A549 (cell line): ENCODE measurements at regions not wholly inside any gene's neighbourhood (a gene's known extent, or its start where the extent isn't known, plus 50 kb on each side); places are given as distances from the start of the nearest gene placed in this dataset.
"Not testable (repeated sequence)": the region's sequence is repeated elsewhere in the genome, so short reads cannot be mapped to it uniquely, and the experiment has no call there.

Experiments used
- BHLHE40 ChIP-seq: IDR thresholded peaks from 2 replicates; pipeline ENCODE4 v1.6.1; 2012; ENCODE audit warnings: low read depth, low read length, inconsistent platforms
- CTCF ChIP-seq: fragments of >200 bp; sonication (Bioruptor Twin); formaldehyde crosslinking; IDR thresholded peaks from 3 replicates; pipeline ENCODE4 v1.5.1; 2016
- ELK1 ChIP-seq: fragments of 150-350 bp; IDR thresholded peaks from 2 replicates; pipeline ENCODE4 v1.6.1; 2014; ENCODE audit warnings: low read depth, mild to moderate bottlenecking, low read length
- MAX ChIP-seq: IDR thresholded peaks from 2 replicates; pipeline ENCODE4 v1.6.1; 2012
- SMC3 ChIP-seq: fragments of >200 bp; sonication (Bioruptor Twin); formaldehyde crosslinking; IDR thresholded peaks from 3 replicates; pipeline ENCODE4 v1.6.1; 2018; ENCODE audit warnings: inconsistent platforms

- TF ChIP-seq BHLHE40, CTCF, MAX, ELK1, SMC3: not testable (repeated sequence)
Measured at GRCh38 chr4:68720723-68721122, 50.3 kb upstream of the UGT2B15 start.
